Thyroid gland (tissue), 4 donors: ENCODE measurements at regions not wholly inside any gene's neighbourhood (a gene's known extent, or its start where the extent isn't known, plus 50 kb on each side); places are given as distances from the start of the nearest gene placed in this dataset.

Source experiments
- POLR2A ChIP-seq, 2 donors: fragments of 450-650 bp; IDR thresholded peaks; one replicate each; pipeline ENCODE4 v1.6.1; 2017; ENCODE audit warnings: antibody characterized with exemption in 2 of 2, mild to moderate bottlenecking in 2 of 2, moderate library complexity in 1 of 2
- TF ChIP-seq, protein P1 (sequence below), 6 experiments: fragments of 200-600 bp in 3 of 6; fragments of 450-650 bp in 3 of 6; sonication (generic) in 3 of 6; IDR thresholded peaks; one replicate each; pipeline ENCODE4 v1.5.1; 2016 to 2019; ENCODE audit warnings: antibody characterized with exemption in 6 of 6, mild to moderate bottlenecking in 2 of 6, inconsistent platforms in 1 of 6, moderate library complexity in 1 of 6

DNA sequence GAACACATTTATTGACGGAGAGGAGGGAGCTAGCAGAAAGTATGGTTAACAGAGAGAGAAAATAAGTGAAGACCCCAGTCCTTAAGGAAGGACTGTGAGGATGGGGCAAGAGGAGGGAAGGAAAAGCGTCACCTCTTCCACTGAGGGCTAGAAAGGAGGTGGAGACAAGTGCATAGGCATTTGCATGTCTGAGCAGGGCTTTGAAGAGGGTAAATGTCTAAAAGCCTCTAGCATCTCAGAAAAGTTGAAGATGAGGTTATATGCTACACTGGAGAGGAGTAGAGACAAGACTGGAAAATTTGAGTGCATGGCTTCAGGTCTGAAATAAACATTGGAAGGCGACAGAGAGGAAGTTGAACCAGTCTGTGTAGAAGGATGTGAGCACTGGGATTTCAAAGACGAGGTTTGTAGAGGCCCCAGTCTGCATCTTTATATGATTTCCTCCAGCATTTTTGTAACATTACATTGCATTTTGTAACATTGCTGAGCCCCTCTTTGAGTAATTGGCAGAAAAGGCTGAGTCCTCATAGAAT lies 98.5 kb upstream of the IFNG-AS1 start:
- no peak for TF ChIP-seq POLR2A (IDR thresholded peaks at IDR 0.05)
- TF ChIP-seq, protein P1, sequence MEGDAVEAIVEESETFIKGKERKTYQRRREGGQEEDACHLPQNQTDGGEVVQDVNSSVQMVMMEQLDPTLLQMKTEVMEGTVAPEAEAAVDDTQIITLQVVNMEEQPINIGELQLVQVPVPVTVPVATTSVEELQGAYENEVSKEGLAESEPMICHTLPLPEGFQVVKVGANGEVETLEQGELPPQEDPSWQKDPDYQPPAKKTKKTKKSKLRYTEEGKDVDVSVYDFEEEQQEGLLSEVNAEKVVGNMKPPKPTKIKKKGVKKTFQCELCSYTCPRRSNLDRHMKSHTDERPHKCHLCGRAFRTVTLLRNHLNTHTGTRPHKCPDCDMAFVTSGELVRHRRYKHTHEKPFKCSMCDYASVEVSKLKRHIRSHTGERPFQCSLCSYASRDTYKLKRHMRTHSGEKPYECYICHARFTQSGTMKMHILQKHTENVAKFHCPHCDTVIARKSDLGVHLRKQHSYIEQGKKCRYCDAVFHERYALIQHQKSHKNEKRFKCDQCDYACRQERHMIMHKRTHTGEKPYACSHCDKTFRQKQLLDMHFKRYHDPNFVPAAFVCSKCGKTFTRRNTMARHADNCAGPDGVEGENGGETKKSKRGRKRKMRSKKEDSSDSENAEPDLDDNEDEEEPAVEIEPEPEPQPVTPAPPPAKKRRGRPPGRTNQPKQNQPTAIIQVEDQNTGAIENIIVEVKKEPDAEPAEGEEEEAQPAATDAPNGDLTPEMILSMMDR (IDR thresholded peaks at IDR 0.05): no peak
